Mucosa of gallbladder (tissue), 1 donor: ENCODE measurements at regions not wholly inside any gene's neighbourhood (a gene's known extent, or its start where the extent isn't known, plus 50 kb on each side); places are given as distances from the start of the nearest gene placed in this dataset.
"Not testable (repeated sequence)": the region's sequence is repeated elsewhere in the genome, so short reads cannot be mapped to it uniquely, and the experiment has no call there.

ENCODE experiments used
- DNase-seq: peaks from one replicate; pipeline ENCODE4 v3.0.0-alpha.2; 2020; ENCODE audit warnings: low spot score
- donor health status: DM: no; HTN: no; CAD: no.

- DNase-seq: no peak
Observed at GRCh38 chr7:51619880-51620279, 303.3 kb upstream of the COBL start.

- no peak for DNase-seq
Observed at GRCh38 chr7:51617686-51618085, 301.1 kb upstream of the COBL start.

- peak; percentile 32 for DNase-seq
Observed at GRCh38 chr7:51613911-51614357, 297.3 kb upstream of the COBL start.

GRCh38 chr7:51611937-51612336 lies 295.3 kb upstream of the COBL start:
- DNase-seq: no peak

GRCh38 chr7:51607447-51607846 lies 290.8 kb upstream of the COBL start:
- no peak for DNase-seq

- DNase-seq: no peak
Observed at GRCh38 chr7:51606601-51607154, 290.1 kb upstream of the COBL start.

- DNase-seq: no peak
Observed at GRCh38 chr7:51602376-51602775, 285.8 kb upstream of the COBL start.

GRCh38 chr7:51601461-51601860 lies 284.9 kb upstream of the COBL start:
- DNase-seq: no peak

GRCh38 chr7:51599935-51600334 lies 283.3 kb upstream of the COBL start:
- DNase-seq: not testable (repeated sequence)

- DNase-seq: no peak
Observed at GRCh38 chr7:51593628-51594027, 277.0 kb upstream of the COBL start.

- no peak for DNase-seq
Observed at GRCh38 chr7:51592842-51593599, 276.4 kb upstream of the COBL start.

- DNase-seq: no peak
Observed at GRCh38 chr7:51591223-51591622, 274.6 kb upstream of the COBL start.

GRCh38 chr7:51590746-51591145 lies 274.1 kb upstream of the COBL start:
- DNase-seq: no peak

GRCh38 chr7:51589111-51589510 lies 272.5 kb upstream of the COBL start:
- no peak for DNase-seq

GRCh38 chr7:51587604-51588003 lies 271.0 kb upstream of the COBL start:
- no peak for DNase-seq

- DNase-seq: no peak
Observed at GRCh38 chr7:51577390-51577789, 260.8 kb upstream of the COBL start.

GRCh38 chr7:51569581-51569980 lies 253.0 kb upstream of the COBL start:
- DNase-seq: no peak

- DNase-seq: no peak
Observed at GRCh38 chr7:51569176-51569575, 252.6 kb upstream of the COBL start.

- no peak for DNase-seq
Observed at GRCh38 chr7:51551070-51551469, 234.5 kb upstream of the COBL start.

- DNase-seq: no peak
Observed at GRCh38 chr7:51545131-51545530, 228.5 kb upstream of the COBL start.

- no peak for DNase-seq
Observed at GRCh38 chr7:51543801-51544553, 227.4 kb upstream of the COBL start.

GRCh38 chr7:51540906-51541305 lies 224.3 kb upstream of the COBL start:
- DNase-seq: not testable (repeated sequence)

GRCh38 chr7:51539840-51540239 lies 223.2 kb upstream of the COBL start:
- DNase-seq: no peak
